ENCODE measurements at regions not wholly inside any gene's neighbourhood (a gene's known extent, or its start where the extent isn't known, plus 50 kb on each side); places are given as distances from the start of the nearest gene placed in this dataset.

GRCh38 chr1:94326329-94326728 lies 88.9 kb upstream of the ARHGAP29 start:
- TF ChIP-seq CTCF (IDR thresholded peaks at IDR 0.05 in 4 of 5, conservative IDR thresholded peaks at IDR 0.05 in 1 of 5): no peak
- TF ChIP-seq POLR2A (IDR thresholded peaks at IDR 0.05): no peak

All from gastrocnemius medialis (tissue), 4 donors.